ENCODE measurements at regions not wholly inside any gene's neighbourhood (a gene's known extent, or its start where the extent isn't known, plus 50 kb on each side); places are given as distances from the start of the nearest gene placed in this dataset.
A peak's percentile ranks its signal among the peaks of the same experiment; 100 is the strongest.

DNA sequence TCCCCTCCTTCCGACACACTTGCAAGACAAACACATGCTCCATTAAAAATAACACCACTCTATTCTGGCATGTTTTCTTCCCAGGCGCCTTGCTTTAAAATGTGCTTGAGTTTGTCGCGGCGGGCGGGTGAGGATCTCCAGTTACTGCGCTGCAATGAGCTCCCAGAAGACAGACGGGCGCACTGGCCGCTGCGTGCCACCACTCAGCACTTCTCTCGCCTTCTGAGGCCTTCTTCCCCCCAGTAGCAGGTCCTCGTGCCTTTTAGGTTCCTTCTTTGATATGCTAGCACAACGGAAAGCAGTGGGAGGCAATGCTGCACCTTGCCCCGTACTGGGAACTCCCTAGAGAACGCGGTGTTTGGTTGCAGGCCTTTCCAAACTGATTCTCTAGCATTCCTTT lies 279.5 kb upstream of the NR5A2 start:
- DNase-seq (ENCODE audit: low read depth), result no peak

DNA sequence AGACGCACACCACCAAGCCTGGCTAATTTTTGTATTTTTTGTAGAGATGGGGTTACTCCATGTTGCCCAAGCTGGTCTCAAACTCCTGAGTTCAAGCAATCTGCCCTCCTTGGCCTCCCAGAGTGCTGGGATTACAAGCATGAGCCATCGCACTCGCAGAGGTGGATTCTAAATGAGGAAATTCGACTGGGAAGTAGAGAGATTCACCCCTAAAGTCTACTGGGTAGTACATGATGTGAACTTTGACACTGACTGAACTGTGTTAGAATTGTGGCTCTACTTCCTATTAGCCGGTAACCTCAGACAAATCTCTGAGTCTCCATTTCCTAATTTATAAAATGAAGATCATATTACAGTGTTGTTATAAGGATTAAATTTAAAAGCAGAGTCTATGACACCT lies 276.0 kb upstream of the NR5A2 start:
- no peak for DNase-seq (ENCODE audit: low read depth)

DNA sequence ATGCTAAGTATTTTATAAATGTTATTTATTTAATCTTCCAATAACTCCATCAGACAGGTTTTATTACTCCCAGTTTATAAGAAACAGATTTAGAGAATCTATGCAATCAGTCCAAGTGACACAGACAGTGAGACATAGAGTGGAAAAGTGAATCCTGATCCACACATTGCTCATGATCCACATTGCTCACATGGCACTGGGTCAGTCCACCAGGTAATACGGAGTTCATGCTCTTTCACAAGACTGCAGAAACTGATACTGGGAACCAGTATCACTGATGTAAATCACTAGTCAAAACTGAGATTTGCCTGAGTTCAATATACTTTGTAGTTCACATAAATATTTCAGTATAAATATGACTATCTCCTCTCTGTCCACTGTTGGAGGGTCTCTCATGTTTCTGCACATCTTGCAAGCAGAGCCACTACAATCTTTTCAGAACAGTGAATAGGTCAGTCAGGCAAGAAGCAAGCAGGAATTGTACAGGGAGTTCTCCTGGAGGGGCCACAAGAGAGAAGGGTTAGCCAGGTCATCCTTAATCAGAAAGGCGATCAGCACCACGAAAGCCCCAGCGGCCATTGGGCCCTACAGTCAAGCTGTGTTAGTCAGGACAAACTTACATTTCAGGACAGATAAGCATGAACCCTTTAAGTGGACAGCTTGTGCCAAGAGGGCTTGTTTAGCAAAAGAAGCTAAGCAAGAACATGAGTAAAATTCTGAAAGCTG lies 275.4 kb upstream of the NR5A2 start:
- DNase-seq (ENCODE audit: low read depth), result no peak

DNA sequence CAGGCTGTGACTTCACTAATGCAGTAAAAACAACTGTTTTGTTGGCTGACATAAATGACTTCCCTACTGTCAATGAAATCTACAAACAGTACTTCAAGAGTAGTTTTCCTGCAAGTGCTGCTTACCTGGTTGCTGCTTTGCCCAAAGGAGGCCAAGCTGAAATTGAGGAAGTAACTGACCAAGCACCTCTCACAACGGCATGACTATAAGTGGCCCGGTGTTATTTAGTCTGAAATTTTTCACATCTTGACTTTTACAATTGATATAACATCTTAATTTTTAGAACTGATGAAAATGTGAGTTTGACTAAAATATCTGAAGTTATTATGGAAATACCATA lies 274.9 kb upstream of the NR5A2 start:
- no peak for DNase-seq (ENCODE audit: low read depth)

DNA sequence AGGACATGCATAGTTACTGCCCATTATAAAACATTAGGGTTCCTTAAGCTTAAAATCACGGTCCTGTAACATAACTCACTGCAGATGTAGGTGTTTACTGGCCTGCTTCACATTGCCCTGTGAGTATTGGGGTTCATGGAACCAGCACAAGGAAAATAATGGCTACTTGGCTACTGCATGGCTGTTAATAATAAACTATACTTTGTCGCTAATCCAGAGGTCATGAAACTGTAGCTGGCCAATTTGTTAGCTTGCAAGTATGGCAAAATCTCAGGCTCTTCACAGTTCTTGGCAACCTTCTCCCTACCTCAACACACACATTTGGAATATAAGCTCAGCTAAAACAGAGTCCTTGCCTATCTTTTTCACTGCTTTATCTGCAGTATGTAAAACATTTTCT lies 274.0 kb upstream of the NR5A2 start:
- no peak for DNase-seq (ENCODE audit: low read depth)

DNA sequence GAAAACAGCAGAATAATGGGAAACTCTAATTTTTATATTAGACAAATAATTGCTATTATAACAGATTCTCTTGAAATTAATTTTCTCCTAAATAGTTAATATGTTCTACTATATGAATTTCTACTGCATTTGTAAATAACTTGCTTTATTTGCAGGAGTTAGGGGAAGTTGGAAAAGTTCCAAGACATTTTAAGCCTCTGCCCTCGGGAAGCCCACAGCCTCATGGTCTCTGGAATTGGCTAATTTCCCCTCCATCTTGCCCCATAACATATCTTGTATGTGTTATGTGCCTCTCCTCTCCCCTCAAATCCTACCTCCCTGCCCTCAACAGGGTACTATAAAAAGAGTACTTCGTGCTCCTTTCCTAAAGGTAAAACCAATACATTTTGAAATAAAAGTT lies 271.4 kb upstream of the NR5A2 start:
- DNase-seq (ENCODE audit: low read depth), result no peak

DNA sequence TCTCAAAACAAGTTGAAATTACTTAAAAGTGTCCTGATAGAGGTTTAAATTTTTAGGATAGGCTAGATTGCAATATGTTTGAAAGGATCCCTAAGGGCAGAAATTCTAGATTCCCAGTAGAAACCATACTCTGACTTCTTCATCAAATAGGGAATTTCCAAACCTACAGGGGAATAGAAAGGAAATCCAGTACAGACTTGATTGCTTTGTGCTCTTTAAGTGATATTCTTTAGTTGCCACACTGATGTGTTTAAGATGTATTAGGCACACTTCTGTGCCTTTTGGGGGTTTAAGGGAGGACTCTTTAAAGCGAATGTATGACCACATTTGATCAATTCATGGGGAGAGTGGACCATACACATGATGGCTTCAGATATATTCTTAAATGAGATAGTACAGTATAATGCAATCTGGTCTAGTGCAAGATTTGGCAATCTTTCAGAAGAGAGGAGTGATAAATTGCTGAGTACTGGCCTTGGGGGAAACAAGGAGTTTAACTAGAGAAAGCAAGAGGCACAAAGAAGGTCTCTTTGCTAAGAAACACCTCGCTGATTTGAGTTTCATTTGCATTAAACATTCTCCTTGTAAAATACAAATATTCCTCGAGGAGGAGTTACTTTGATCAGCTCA lies 268.8 kb upstream of the NR5A2 start:
- no peak for DNase-seq (ENCODE audit: low read depth)

DNA sequence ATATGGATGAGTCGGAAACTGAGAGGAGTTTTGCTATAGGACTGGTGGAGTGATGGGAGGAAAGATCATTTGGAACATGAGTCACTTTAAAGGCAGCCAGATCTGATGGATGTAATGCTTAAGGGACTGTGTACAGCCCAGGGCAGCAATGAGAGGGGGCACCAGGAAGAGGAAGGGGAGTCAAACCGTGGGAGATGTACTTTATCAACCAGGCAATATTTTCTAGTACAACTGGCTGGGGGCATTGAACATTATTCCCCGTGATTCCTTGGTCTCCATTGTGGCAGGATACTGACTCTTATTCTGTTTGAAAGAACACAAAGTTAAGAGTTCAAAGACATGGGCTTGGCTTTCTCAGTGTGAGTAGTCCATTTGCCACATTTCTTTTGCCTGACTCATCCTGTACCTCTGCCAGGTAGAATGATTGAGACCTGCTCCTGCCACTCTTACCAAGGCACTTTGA lies 268.2 kb upstream of the NR5A2 start:
- peak; percentile 14 for DNase-seq (ENCODE audit: low read depth)

DNA sequence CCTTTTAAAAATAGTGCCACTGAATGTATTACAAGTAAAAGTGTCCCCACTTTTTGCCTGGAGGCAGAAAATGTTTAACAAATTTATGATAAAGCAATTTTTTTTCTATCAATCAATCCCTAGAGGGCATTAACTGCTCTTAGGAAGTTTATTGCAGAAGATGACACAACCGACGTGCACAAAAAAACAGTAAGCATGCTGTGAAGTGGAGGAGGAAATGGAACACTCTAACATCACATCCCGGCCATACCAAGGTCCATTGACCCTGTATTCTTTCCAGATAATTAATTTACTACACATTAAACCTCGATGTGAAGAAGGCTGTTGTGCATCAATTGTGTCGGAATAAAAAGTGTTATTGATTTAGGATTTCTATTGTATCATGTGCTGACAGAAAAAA lies 264.9 kb upstream of the NR5A2 start:
- no peak for DNase-seq (ENCODE audit: low read depth)

DNA sequence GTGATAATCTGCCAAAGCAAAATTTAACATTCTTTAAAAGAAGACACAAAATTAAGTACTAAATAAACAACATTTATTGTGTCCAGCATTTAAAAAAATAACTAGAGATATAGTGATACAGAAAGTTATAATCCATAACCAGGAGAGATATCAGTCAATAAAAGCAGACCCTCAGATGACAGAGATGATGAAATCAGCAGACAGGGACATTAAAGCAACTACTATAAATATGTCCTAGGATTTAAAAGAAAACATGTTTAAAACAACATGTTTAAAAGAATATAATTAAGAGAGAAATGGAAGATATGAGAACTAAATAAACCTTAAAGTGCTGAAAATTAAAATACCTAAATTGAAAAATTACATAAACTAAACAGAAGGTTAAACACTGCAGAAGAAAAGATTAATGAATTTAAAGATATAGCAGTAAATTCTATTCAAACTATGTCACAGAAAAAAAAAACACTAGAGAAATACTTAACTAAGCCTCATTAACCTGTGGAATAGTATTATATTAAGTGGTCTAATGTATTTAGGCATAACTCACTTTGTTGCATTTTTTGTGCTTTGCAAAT lies 261.2 kb upstream of the NR5A2 start:
- DNase-seq (ENCODE audit: low read depth), result no peak

DNA sequence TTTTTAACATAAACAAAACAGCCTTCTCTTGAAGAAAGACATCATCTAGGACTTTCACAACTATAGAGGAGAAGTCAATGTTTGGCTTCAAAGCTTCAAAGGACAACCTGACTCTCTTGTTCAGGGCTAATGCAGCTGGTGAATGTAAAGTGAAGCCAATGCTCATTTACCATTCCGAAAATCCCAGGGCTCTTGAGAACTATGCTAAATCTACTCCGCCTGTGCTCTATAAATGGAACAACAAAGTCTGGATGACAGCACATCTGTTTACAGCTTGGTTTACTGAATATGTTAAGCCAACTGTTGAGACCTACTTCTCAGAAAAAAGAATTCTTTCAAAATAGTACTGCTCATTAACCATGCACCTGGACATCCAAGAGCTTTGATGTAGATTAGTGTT lies 259.8 kb upstream of the NR5A2 start:
- DNase-seq (ENCODE audit: low read depth), result no peak

DNA sequence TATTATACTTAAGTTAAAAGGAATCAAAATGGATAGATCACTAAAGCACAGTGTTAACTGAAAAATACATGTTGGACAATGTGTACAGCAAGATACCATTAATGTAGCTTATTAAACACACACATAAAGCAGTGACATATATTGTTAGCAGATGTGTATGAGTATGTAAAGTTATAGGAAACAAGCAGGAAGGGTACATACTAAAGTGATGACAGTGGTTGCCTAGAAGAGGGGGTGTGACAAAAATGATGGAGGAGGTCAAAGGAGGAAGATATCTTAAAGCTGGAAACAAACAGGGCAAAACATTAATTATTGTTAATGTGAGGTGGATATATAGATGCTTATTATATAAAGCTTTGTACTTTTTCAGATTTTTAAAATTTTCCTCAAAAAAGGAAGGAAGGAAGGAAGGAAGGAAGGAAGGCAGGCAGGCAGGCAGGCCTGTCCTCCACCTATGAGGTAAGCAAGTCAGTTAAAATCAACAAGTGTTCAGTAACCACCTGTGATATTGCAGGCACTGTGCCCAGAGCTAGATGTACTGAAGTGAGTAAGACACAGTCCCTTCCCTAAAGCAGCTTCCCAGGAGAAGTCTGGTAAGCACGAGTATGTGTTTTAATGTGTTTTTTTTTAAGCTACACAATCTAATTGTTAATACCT lies 252.9 kb upstream of the NR5A2 start:
- no peak for DNase-seq (ENCODE audit: low read depth)

DNA sequence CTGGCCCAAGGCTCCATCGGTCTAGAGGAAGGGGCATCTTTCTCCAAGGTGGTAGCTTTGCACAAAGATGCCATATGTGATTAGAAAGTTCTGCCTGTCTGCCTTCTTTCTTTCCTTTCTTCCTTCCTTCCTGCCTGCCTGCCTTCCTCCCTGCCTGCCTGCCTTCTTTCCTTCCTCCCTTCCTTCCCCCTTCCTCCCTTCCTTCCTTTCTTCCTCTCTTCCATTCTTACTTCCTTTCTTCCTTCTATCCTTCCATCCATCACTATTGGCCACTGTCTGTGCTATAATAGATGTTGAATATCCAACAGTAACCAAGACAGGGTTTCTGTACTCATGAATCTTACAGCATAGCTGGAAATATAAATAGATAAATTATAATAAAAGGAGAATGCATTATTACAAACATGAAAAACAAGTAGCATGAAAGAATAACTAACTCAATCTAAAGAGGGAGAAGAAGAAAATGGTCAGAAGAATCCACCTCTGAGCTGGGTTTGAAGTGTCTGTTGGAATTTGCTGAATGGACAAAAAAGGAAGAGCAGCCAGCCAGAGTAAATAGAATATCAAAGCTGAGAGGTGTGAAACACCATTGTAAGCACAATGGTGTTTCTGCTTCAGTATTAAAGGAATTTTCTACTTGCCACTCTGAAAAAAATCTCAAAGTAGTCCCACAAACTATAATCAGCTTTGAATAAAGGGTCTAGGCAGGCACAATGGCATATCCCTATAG lies 250.6 kb upstream of the NR5A2 start:
- no peak for DNase-seq (ENCODE audit: low read depth)

DNA sequence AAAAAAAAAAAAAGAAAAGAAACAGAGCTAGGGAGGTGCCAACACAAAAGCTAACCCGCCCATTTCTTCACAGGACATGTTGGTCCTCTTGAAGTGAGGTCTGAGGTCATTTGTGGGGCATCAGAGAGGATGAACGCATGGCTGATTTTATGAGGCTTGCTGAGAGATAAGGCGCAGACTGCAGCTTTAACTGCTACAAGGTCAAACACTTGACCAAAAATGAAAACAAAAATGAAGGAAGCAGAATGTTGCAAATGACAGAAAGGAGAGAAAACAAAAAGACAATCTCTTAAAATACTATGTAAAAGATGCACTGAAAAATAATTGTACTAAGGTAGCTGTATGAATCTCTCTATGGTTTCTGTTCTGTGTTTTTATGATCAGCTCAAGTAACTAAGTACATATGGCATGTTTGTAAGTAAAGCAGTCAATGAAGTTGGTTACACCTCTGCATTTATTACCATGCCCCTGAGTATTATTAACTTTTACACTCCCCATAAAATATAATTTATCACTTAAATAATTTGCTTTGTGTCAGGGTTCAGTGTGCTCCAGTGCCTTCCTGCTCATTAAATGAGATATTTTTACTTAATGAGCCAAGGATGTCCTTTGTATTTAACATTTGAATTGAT lies 249.1 kb upstream of the NR5A2 start:
- DNase-seq (ENCODE audit: low read depth), result no peak

DNA sequence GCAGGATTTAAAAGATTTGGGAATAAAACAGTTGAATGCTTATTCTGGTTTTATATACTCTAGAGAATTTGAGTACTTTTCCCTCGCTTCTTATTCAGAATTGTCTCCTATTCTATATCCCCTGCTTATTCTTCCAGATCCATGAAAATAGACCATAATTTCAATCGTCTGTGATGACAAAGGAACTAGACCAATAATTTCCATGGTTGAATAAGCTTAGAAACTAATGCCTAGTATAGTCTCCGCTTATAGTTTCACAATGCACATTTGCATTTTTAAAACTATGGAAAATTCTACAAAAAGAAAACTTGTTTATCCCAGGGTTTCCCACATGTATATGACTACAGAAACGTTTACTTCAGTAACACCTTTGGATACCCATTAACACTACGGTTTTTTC lies 247.4 kb upstream of the NR5A2 start:
- no peak for DNase-seq (ENCODE audit: low read depth)

DNA sequence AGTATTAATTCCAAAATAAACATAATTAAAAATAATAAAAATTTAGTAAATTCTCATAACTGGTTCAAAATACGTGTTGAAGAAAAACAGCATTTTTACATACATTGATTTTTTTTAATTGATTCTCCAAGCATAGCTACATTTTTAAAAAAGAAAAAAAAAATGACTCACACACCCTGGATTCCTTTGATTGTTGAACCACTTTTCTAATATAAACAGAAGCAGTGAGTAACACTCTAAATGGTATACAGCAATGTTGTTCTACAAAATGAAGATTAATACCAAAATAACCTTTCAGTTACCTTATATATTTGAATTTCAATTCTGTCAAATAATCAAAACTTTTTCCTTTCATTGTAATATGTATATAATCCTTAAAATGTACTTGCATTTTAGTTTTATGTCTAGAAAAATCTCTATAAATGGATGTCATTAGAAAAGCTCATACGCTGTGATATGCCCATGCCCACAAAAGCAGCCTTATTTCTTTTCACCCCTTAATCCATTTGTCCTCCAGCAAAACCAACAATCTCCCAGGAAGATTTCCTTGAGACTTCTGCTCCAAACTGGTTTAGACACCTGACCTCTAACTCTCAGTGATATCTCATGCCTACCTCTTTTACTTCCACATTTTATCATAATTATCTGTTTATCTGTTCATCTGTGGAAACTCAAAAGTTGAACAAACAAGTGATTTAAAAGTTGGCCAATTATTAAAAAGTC lies 246.4 kb upstream of the NR5A2 start:
- no peak for DNase-seq (ENCODE audit: low read depth)

DNA sequence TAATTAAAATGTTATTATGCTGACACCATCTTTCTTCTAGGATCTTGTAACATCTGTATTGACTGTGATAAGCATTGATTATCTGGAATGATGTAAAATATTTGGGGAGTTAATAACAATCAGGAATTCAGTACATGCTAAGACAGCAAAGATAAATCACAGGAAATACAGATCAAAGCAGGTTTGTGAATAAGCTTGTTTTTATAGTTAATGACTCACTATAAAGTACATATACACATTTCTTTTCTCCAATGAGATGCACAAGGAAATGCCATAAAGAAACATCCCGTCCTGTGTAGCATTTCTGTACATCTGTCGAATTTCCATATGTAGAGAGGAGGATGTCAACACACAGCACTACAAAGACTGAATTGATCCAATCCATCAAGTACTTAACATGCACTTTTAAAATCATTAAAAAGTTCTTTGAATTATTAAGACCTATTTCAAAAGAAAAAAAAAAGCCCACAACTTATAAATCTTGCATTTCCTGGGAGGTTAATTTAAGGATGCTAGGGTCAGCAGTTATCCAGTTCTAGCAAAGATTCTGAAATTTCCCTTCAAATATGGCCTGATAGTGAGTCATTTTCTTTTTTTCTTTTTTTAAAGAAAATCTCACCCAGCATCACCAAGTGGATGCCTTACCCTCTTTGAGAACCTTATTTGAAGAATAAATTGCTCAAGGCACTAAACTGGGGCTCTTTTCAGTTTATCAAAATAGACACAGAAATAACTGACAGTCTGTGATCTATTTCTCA lies 243.2 kb upstream of the NR5A2 start:
- no peak for DNase-seq (ENCODE audit: low read depth)

DNA sequence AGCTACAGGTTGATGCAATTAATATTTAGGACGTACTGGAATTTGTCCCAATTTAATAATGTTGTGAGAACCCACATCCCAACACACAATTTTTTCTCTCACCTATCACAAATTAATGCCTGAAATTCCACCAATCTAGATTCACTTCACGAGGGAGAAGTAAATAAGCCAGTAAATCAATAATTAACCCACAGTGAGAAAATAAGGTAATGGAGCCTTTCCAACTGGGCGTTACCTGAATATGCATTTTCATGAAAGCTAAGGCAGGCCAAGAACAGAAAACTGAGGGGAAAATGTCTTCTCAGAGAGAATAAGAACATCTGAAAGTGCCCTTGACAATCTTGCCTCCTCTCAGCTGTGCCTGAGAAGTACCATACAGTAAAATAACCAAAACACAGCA lies 240.8 kb upstream of the NR5A2 start:
- no peak for DNase-seq (ENCODE audit: low read depth)

DNA sequence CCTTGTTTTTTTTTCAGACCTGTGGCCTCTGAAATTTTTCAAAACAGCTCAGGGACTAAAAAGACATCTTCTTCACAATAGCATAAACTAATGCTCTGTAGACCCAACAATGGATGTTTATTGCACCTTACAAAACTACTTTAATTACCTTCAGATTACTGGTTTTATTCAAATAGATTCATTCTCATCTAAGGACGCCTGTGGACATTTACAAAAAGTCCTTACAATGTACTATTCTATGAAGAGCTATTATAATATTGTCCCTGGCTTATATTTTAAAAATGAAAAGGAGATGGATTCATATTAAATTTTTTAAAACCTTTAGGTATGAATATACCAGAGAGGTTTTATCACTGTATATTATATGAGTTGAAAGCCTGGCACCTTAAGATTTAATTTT lies 238.4 kb upstream of the NR5A2 start:
- DNase-seq (ENCODE audit: low read depth), result no peak

DNA sequence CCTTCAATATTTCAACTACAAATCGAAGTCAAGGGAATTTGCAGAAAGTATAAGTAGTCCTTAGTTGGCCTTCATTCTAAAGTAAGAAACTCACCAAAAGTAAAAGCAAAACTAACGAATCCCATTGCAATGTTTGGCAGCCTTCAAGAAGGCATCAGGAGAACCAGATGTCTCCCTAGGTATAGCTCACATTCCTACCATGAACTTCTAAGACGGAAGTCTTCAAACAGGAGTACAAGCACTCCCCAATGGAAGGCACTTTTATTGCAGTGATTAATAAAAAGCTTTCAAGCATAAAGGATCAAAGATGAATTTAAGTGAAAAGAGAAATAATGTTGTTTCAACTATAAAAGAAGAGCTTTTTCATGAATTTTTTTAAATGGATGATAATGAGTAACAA lies 236.0 kb upstream of the NR5A2 start:
- no peak for DNase-seq (ENCODE audit: low read depth)

DNA sequence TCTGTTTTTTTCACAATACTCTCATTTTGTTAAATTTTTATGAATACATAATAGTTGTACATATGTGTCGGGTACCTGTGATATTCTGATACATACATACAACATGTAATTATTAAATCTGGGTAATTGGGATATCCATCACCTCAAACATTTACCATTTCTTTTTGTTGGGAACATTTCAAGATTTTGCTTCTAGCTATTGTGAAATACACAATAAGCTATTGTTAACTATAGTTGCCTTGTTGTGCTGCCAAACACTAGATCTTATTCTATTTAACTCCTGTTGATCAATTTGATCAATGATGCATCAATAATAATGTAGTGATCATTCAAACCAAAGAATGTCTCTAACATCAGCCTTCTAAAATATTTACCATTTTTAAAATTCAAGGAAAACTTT lies 234.6 kb upstream of the NR5A2 start:
- no peak for DNase-seq (ENCODE audit: low read depth)

Data from HS-27A (cell line).